Lung microvascular endothelial cell (primary cell): ENCODE measurements at regions not wholly inside any gene's neighbourhood (a gene's known extent, or its start where the extent isn't known, plus 50 kb on each side); places are given as distances from the start of the nearest gene placed in this dataset.

Experiments used
- DNase-seq, 2 donors: peaks; one replicate each; pipeline versions ENCODE4 v3.0.0 to v3.0.0-alpha.2; 2010; ENCODE audit warnings: low read depth in 2 of 2

DNA sequence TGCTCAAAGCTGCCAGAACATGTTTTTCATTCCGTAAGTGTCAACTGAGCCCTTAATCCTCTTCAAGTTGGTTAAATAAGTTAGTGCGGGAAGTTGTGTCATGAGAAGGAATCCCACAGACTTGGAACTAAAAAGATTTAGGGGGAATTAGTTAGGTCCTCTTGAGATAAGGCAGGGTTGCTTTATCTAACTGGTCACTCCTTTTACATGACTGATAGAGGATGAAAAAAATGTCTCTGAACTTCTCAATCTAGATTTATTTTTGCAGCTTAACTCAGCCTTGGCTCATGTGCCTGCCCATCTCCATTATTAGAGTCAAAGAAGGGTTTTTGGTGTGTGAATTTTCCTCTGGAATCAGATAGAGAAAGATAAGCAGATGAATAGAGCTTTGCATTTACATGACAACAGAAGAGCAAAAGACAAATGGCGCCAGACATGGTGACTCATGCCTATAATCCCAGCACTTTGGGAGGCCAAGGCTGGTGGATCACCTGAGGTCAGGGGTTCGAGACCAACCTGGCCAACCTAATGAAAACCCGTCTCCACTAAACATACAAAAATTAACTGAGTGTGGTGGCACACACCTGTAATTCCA is 882.9 kb downstream of the RPA4 start:
- no peak for DNase-seq

DNA sequence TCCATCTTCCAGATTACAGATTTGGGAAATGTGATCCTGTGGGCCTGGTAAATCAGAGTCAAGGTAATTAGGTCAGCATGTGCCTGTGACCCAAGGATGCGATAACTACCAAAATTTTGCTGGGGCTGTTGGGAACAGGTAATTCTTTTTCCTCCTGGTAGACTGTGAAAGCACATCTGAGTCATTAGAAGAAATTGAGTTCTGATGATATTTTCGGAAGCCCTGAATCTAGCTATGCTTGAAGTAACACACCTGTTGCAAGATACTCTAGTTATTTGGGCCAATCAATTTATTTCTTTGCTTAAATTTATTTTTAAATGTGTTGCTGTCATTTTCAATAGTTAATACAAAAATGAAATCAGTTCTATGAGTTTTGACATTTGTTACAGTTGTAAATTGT is 903.6 kb downstream of the RPA4 start:
- DNase-seq: no peak

DNA sequence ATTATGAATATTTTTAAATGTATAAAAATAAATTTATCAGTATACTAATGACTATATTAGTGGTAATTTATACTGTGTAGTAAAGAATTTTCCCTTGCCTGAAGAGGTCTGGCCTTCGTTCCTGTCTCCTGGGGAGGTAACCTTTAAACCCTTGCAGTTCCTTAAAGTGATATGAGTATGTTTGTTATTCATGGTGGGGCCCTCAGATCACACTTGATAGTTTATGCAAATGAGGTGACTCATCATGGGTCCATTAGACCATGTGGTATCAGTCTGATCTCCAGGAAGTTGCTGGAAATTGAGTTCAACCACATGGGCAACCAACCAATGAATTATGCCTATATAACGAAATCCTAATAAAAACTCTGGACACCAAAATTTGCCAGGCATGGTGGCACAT is 904.1 kb downstream of the RPA4 start:
- DNase-seq: no peak

DNA sequence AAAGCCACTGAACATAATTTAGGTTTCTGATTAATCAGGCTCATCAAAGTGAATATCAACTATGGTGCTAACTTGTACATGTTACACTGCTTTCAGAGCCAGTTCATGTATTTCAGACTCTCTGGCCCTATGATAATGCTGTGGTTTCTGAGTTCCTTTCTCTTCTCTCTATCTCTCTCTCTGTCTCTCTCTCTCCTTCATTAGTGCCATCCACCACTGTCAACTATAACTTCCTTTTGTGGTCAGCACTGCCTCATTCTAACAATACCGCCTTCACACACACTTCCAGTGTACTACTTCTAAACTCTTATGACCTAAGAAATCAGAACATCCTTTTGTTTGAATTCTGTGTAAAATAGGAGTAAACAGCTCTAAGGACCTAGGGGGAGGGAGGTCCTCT is 907.1 kb downstream of the RPA4 start:
- no peak for DNase-seq

DNA sequence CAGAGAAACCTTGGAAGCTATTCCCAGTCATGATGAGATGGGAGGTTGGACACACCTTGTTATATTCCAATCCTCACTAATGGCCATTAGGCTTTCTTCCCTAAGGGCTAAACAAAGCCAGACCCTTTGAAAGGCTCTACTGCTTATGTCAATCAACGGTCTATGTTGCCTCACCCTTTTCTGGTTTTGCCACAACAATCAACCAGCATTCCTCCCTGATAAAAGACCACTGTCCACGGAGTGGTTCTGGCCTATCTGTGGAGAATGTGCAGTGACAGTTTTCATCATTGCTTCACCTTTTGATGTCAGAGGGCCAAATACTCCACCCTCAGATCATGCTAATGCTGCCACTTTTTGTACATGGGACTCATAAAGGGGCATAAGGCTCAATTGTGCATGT is 913.4 kb downstream of the RPA4 start:
- no peak for DNase-seq

DNA sequence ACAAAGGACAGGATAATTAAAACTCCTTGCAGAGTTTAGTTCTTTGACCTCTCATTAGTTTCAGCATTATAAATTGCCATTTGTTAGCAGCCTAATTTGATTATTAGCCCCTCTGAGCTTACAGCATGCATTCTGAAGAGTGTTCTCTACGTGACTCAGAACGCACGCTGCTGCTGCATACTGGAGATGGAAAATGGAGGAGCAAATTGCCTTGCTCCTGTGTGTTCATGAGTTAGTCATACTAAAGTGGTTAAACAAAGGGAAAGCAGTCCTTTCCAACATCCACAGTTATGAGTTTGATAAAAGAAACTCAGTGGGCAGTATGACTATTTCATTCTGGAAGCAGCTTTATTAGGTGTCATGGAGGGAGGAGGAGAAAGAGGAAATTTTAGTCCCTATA is 922.5 kb downstream of the RPA4 start:
- DNase-seq: no peak

DNA sequence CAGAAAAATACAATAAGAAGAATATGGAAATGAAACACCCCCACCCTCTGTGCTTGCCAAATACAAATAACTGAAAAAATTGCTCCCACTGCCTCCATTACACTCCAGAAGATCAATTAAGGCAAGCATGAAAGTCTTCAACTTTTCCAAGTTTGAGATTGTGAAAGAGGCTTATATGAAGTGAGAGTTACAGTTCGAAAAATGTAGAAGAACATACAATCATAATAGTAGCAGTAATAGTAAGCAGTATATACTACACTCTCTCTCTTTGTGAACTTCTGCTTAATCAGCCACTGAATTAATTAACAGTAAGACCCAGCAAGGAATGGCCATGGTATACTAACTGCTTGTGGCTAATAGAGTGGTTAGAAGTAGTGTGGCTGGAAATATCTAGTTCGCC is 923.2 kb downstream of the RPA4 start:
- DNase-seq: no peak

DNA sequence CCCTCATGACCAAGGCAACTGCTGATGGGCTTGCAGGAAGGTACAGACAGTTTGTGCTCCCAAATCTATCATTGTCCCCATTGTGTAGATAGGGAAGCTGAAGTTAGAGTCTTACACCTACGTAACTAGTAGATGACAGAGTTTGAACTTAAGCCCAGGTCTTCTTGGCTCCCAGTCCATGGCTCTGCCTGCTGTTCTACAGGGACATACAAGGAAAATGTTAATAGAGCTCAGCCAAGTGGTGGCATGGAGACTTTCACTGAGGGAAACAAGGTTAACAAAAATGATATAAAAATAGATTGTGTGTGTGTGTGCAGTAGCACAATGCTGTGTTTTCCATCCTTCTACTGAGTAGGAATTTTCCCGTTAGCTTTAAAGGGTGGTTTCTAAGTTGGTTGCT is 936.5 kb downstream of the RPA4 start:
- no peak for DNase-seq

DNA sequence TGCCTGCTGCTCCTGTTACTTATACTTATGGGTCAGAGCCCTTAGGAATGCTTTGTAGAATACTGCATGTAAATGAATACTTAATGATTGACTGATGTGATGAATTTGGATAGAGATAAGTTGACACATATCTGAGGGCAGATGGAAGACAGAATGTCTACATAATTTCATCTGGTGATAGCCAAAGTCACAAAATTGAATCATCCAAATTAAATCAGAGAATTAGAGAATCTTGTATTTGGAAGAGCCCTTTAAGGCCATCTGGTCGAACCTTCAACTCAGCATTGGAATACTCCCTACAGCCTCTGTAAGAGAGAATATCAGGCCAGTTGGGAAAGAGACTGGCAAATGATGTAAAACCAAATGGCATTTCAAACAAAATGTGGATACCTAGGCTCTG is 944.8 kb downstream of the RPA4 start:
- DNase-seq: no peak

DNA sequence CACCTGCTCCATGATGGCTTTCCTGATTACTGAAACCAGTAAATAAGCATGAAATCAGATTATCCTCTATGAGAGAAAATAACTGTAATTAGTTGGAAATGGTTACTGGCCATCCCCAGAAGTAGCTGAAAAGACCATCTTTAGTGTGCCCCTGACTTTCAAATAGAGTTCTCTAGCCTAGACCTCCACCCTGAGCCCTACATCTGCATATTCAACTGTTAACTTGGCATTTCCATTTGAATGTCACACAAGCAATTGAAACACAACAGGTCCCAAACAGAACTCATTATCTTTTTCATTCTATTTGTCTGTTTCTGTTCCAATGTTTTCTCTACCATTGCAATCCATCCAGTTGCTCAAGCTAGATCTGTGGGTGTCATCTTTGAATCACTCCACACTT is 952.3 kb downstream of the RPA4 start:
- DNase-seq: no peak

DNA sequence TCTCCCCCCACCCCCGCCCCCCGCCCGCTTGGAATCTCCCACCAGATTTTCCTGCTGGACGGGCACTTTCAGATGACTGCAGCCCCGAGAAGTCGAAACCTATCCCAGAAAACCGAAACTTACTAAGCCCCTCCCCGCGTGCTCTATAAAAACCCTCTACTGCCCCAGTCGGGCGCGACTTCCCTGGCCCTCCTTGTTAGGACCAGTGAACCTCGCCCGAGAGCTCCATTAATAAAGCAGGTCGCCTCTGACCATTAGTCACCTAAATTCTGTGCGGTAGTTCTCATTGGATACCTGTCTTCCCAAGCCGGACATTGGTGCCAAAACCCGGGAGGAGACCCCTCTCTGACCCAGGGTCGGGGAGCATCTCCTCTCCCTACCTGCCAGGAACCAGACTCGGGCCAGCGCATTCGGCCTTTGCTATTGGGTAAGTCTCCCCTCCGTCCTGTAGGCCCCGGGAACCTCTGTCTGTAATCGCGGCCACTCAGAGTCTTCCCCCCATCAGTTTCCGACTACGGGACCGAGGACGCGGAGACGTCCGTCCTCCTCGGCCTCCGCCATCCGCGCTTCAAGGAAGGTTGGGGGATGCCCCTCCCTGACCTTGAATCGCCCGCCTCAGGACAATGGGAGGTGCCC is 958.0 kb downstream of the RPA4 start:
- DNase-seq: no peak

DNA sequence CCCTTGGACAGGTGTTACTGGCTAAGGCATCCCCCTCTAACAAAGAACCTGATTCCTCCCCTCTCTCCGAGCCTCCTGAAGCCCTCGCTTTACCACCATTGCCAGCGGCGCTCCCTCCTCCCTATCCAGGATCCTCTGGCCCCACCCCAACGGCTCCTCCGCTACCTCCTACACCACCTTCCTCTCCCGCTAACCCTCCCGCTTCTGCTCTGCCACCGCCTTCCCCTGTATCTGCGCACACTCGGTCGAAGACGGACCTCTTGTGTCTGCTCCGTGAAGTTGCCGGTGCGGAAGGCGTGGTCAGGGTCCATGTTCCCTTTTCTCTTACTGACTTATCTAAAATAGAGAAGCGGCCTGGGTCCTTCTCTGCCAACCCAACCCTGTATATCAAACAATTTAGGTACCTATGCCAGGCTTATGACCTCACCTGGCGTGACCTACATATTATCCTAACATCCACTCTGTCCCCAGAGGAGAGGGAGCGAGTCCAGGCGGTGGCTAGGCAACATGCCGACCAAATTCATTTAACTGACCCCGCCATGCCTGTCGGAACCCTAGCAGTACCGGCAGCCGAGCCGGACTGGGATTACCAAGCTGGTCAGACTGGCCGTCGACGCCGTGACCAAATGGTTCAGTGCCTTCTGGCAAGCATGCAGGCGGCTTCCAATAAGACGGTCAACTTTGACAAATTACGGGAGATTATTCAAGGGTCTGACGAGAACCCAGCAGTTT is 958.9 kb downstream of the RPA4 start:
- DNase-seq: no peak

DNA sequence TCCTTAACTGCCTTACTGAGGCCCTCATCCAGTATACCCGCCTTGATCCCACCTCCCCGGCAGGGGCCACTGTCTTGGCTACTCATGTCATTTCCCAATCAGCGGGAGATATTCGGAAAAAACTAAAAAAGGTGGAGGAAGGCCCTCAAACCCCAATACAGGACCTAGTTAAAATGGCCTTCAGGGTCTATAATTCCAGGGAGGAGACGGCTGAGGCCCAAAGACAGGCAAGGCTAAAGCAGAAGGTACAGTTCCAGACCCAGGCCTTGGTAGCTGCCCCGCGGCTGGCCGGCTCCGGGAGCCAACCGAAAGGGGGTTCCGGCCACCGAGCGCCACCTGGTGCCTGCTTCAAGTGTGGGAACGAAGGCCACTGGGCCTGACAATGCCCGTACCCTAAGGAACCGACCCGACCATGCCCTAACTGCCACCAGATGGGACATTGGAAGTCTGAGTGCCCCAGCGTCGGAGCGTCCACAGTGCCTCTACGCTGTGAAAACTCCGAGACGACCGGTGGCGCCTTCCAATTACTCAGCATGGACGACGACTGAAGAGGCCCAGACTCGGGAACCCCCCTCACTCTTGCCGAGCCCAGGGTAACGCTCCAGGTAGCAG is 959.6 kb downstream of the RPA4 start:
- no peak for DNase-seq

DNA sequence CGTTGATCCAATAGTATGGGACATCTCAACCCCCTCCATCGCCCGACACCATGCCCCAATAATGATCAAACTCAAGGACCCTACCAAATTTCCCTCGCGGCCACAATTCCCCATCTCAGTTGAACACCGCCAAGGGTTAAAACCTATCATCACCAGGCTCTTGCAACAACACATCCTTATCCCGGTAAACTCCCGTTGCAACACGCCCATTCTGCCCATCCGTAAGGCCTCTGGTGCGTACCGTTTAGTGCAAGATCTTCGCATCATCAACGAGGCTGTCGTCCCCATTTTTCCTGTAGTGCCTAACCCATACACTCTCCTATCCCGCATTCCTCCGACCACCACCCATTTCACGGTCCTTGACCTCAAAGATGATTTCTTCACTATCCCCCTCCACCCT is 960.5 kb downstream of the RPA4 start:
- DNase-seq: no peak

DNA sequence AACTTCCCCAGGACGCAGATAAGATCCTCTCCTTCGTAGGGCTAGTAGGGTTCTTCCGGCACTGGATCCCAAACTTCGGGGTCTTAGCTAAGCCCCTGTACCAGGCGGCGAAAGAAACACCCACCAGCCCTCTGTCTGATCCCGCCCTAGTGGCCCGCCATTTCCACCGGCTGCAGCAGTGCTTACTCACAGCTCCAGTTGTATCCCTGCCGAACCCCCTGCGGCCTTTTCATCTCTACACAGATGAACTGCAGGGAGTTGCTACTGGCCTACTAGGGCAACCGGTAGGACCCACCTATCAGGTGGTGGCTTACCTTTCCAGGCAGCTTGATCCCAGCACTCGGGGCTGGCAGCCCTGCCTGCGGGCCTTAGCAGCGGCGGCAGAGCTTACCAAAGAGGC is 961.2 kb downstream of the RPA4 start:
- DNase-seq: no peak

DNA sequence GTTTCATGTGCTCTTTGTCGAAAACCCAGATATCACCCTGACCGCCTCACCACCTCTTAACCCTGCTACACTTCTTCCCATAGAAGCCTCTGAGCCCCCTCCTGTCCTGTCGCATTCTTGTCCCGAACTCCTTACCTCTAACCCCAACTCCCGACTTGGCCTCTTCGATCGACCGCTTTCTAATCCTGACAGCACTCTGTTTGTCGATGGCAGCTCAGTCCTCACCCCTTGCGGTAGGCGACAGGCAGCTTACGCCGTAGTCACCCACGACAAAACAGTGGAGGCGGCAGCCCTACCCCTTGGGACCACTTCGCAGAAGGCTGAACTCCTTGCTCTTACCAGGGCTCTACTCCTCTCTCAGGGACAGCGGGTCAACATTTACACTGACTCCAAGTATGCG is 961.7 kb downstream of the RPA4 start:
- DNase-seq: no peak

DNA sequence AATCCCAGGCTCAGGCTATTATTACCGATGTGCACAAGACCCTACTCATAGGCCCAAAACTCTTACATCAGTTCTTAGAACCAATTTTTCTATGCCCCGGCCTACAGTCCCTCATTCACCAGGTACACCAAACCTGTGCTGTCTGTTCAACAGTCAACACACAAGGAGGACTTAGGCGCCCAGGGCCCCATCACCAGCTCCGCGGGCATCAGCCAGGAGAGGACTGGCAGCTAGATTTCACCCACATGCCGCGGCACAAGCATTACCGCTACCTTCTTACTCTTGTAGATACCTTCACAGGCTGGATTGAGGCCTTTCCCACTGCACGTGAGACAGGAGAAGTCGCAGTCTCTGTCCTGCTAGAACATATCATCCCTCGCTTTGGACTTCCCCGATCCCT is 962.5 kb downstream of the RPA4 start:
- no peak for DNase-seq

DNA sequence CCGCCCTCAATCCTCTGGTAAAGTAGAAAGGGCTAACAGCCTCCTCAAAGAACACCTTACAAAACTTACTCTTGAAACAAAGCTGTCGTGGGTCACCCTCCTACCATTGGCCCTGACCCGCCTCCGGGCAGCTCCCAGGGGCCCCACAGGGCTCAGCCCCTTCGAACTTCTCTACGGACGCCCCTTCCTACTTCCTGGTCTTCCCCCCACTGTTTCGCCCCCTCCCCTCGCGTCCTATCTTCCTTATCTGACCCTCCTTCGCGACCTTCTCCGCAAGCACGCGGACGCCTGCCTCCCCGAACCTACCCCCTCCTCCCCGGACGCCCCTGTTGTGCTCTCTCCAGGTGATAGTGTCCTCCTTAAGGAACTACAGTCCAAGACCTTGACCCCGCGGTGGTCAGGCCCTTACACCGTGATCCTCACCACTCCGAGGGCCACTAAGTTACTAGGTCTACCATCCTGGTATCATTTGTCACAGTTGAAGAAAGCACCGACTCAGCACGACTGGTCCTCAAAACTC is 963.1 kb downstream of the RPA4 start:
- no peak for DNase-seq

DNA sequence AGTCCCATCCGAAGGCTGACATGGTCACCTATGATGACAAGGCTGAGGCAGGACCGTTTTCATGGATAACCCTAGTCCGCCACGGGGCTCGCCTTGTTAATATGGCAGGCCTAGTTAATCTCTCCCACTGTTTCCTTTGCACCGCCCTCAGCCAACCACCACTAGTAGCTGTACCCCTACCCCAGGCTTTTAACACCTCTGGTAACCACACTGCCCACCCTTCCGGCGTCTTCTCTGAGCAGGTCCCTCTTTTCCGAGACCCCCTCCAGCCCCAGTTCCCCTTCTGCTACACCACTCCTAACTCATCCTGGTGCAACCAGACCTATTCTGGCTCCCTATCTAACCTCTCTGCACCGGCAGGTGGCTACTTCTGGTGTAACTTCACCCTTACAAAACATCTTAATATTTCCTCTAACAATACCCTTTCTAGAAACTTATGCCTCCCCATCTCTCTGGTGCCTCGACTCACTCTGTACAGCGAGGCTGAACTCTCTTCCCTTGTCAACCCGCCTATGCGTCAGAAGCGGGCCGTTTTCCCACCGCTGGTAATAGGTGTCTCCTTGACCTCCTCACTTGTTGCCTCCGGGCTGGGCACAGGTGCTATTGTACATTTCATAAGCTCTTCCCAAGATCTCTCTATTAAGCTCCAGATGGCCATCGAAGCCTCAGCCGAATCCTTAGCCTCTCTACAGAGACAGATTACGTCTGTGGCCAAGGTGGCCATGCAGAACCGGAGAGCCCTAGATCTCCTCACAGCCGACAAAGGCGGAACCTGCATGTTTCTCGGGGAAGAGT is 964.4 kb downstream of the RPA4 start:
- no peak for DNase-seq

DNA sequence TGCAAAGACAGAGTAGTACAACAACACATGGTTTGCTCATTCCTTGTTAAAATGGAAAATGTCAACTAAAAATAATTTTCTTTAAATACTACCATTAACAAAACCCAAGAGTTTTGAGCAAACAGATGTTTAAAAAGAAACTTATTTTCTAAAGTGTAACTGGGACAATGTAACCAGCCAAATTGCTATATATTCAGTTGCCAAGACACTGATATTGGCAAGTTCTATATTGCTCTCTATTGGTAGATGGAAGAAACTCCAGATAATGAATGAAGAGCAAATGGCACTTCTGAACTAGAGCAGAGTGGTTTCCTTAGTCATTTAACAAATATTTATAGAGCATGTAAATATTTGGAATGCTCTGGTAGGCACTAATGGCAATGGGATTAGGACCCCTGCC is 966.2 kb downstream of the RPA4 start:
- no peak for DNase-seq

DNA sequence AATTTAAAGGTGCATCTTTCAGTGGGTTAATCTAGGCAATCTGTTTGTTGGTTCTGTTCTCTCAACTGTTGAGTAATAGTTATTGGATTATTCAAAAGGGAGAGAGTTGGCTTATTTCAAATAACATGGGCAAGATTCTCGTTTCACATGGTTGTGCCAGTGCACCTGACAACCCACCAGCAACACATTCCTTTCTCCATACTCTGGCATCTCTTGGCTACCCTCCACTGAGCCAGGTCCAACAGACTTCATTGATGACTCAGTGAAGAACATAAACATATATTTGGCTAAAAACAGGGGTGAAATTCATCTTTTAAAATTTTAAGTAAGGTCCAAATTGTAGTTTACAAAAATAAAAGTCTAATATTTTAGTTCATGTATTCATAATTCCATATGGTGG is 967.2 kb downstream of the RPA4 start:
- DNase-seq: no peak

DNA sequence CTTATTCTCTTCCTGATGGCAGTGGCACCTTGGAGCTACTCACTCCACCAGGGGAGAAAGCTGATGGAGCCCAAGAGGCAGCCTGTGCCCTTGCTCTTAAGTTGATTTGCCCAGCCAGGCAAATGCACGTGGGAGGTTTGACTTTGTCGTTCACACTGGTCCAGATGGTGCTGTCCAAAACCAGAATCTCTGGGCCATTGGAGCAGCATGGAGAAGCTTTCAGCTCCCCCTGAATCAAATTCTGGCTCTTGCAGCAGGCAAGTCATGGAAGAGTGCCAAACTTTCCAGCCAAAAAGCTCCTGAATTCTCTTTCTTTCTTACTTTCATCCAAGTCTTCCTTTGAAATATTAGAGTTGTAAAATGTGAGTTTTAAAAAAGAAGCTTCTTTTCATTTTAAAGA is 970.4 kb downstream of the RPA4 start:
- no peak for DNase-seq
